Endothelial cell of umbilical vein (primary cell): ENCODE measurements at regions not wholly inside any gene's neighbourhood (a gene's known extent, or its start where the extent isn't known, plus 50 kb on each side); places are given as distances from the start of the nearest gene placed in this dataset.

Source experiments
- CTCF ChIP-seq, 2 donors: IDR thresholded peaks; 1 replicate in 1 of 2; 2 replicates in 1 of 2; pipeline ENCODE4 v1.5.1; 2011; ENCODE audit warnings: low read length in 2 of 2, mild to moderate bottlenecking in 2 of 2, moderate library complexity in 2 of 2, control low read depth in 1 of 2, inconsistent platforms in 1 of 2, low read depth in 1 of 2; ENCODE audit not compliant: insufficient read depth in 1 of 2; ENCODE audit errors: extremely low read depth in 1 of 2
- EZH2 ChIP-seq: IDR thresholded peaks from 2 replicates; pipeline ENCODE4 v1.6.1; 2012; ENCODE audit warnings: borderline replicate concordance, low read depth, mild to moderate bottlenecking, moderate library complexity, low read length, inconsistent platforms; ENCODE audit not compliant: severe bottlenecking
- POLR2A ChIP-seq: IDR thresholded peaks from 2 replicates; pipeline ENCODE4 v1.6.1; 2012; ENCODE audit warnings: low read depth, mild to moderate bottlenecking, control low read depth, low read length
- POLR2AphosphoS5 ChIP-seq: IDR thresholded peaks from 2 replicates; pipeline ENCODE4 v1.6.1; 2012; ENCODE audit warnings: low read depth, mild to moderate bottlenecking, control low read depth, low read length, moderate library complexity; ENCODE audit not compliant: insufficient read depth

DNA sequence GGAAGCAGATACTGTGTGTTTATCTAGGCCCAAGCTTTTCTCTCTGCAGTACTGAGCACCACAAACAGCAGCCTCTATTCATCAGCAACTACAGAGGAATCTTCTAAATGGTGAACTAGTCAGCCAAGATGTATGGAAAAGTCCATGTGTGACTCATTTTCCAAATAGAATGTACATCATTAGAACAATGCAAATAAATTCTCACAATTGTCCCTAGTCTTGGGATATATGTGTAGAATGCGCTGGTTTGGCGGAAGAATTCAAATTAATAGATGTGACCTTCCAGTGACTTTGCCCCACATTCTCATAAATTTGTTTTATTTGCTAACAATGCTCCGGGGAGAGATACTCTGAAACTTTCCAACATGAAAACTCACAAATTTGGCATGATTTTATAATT lies 436.2 kb downstream of the CBLN4 start:
- no peak for TF ChIP-seq CTCF (IDR thresholded peaks at IDR 0.05; ENCODE audit: extremely low read depth in 1 of 2, insufficient read depth in 1 of 2, low read depth in 1 of 2, low read length in 2 of 2)
- no peak for TF ChIP-seq POLR2A
- TF ChIP-seq EZH2 = no peak
- TF ChIP-seq POLR2AphosphoS5 = no peak
